ENCODE measurements at regions not wholly inside any gene's neighbourhood (a gene's known extent, or its start where the extent isn't known, plus 50 kb on each side); places are given as distances from the start of the nearest gene placed in this dataset.
A peak's percentile ranks its signal among the peaks of the same experiment; 100 is the strongest.

DNA sequence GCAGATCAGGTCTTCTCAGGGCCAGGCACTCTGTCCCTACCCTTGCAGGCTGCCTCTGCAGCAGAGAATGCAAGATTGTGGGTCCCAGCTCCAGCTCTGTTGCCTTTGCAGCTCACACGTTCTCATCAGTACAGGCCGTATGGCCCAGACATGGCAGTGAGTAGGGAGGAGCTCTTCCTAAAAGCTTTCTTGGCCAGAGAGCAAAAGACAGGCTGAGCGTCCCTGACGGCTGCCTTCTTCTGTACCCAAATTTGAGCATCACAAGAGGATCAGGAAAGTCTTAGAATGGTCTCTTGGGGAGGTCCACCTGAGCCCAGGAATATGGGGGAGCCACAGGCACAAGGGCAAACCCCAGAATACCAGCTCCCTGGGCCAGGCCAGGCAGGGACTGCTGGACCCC lies 266.3 kb upstream of the ZMIZ1 start:
- DNase-seq (ENCODE audit: low read depth) = no peak

DNA sequence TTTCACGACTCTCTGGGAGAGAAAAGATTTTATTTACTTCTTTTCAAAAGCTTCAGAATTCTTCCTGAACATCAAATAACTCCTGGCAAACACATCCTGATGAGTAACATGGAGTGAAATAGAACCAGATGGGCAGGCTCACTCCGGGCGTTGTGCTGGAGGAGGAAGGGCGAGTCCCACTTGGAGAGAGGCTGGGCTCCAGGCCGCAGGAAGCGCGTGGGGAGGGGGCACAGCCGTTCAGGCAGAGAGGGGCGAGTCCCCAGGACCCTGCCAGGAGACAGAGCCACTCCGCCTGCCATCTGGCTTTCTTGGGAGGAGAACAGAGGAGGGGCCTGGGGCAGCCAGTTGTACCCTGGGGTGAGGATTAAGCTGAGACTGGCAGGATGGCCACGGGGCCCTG lies 265.9 kb upstream of the ZMIZ1 start:
- DNase-seq (ENCODE audit: low read depth) = peak; percentile 42

GRCh38 chr10:78803710-78804109 lies 265.1 kb upstream of the ZMIZ1 start:
- DNase-seq (ENCODE audit: low read depth) = no peak

DNA sequence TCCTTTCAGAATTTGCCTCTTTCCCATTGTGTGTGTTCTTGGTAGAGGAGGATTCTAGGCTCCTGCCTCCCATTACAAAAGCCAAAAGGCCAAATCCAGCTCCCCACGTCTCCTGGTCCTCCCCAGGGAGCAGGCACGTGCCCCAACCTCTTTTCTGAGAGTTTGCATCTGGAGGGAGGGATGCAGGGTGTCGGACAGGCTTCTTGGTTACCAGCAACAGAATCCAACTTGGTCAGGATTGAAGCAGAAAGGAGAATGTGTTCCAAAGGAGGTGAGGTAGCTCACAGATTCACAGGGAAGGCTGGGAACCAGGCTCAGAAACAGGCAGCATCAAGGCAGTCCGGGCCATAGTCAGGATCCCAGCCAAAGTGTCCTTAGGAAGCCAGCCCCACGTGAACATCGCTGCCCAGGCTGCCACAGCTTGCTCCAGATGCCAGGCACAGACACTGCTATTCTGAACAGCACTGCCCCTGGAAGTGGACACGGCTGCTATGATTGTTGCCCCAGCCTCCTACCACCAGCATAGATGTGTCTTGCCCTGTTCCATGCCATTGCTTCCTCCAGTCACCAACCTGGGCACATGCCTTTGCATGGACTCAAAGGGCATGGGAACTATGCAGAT lies 264.2 kb upstream of the ZMIZ1 start:
- no peak for DNase-seq (ENCODE audit: low read depth)

GRCh38 chr10:78805176-78805575 lies 263.6 kb upstream of the ZMIZ1 start:
- DNase-seq (ENCODE audit: low read depth) = peak; percentile 98

DNA sequence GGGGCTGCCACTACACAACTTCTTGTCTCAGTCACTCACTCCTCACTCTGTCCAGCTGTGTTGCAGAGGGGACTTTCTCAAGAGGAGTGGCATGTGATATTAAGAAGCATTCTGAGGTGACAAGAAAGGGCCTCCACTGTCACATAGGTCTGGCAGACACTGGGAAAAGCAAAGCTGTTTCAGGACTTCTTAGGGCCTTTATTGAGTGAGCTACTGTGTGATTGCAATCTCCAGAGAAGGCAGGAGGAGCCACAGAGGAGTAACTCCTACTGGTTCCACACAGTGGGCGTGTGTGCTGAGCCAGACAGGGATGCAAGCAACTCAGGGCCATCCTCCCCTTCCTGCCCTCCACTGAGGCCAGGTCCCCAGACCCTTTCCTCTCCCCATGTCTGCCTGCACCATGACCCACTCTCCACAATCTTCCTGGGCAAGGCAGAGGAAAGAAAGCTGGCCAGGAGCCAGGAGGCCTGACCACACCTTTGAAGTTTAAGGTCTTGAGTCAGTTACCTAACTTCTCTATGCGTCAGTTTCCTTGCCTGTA lies 262.0 kb upstream of the ZMIZ1 start:
- DNase-seq (ENCODE audit: low read depth) = peak; percentile 27

GRCh38 chr10:78807504-78808203 lies 261.1 kb upstream of the ZMIZ1 start:
- no peak for DNase-seq (ENCODE audit: low read depth)

- no peak for DNase-seq (ENCODE audit: low read depth)
Measured at GRCh38 chr10:78808286-78808685, 260.5 kb upstream of the ZMIZ1 start.

- DNase-seq (ENCODE audit: low read depth) = no peak
Measured at GRCh38 chr10:78808736-78809367, 259.9 kb upstream of the ZMIZ1 start.

DNA sequence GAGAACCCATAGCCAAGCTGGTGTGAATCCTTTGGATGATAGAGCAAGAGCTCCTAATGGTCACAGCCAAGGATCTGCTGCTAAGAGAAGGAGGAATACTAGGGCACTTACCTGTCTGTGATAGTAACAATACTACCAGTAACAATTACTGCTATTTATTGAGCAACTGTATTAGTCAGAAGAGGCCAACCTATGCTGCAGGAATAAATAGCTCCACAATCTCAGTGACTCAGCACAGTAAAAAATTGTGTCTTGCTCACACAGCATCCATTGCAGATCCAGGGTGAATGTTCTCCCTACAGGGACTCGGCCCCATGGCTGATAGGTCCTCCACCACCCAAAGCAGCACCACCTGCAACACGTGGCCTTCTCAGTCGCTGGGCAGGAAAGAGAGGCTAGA lies 257.6 kb upstream of the ZMIZ1 start:
- DNase-seq (ENCODE audit: low read depth) = peak; percentile 25

GRCh38 chr10:78812571-78813318 lies 256.0 kb upstream of the ZMIZ1 start:
- no peak for DNase-seq (ENCODE audit: low read depth)

GRCh38 chr10:78813526-78813925 lies 255.2 kb upstream of the ZMIZ1 start:
- no peak for DNase-seq (ENCODE audit: low read depth)

DNA sequence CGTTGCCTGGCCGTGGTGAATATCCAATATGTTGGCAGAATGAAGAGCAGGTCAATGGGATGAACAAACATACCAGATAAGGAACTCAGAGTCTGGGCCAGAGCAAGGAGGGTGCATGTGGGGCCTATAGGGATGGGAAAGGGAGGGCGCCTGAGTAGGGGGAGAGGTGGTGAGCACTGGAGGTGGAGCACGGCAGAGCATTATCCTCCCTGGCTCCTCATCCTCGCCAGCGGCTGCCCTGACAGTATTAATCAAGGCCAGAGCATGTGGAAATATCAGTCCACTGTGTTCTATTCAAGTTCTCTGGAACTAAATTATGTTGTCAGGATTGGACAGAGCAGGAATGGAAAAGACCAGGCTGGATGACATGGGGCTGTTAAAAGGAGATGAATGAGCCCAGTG lies 254.8 kb upstream of the ZMIZ1 start:
- DNase-seq (ENCODE audit: low read depth) = no peak

DNA sequence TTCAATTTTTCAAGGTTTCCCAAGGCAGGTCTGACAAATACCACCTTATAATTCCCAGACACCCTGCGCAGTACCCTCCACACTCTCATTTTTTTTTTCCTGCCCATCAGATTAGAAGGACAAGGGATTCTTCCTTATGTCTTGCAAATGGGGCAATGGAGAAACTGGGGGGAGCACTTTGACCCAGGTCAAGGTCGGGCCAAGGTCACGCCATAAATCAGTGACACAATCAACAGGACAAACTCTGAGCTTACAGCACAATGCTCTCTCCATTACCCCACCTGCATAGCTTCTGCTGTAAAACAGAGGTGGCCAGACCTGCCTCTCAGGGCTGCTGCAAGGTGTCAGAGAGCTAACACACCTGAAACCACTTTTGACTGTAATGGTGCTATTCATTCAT lies 254.4 kb upstream of the ZMIZ1 start:
- DNase-seq (ENCODE audit: low read depth) = no peak

DNA sequence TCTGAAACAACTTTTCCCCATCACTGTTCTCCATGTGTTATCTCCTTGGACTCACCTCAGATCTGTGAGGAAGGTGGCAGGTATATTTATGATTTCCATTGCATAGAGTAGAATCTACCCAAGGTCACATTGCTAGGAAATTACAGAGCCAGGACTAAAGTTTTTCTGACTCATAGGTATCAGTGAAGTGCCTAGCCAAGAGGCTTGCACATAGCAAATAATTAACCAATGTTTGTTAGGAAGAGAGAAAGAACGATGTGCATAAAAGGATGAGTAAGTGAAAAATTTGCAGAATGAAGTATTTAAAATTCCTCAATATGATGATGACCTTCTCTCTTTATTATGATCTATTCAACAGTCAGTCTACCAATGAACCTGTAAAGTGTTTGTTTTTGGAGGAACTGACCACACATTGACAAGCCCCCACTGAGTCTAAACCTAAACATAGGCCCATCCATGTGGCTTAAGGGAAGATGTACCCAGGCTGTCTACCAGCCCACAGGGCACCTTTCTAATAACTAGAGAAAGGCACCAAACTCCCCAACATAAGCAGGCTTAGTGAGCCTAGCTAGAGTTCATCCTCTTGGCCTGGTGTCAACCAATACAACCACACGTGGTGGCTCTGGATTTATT lies 252.9 kb upstream of the ZMIZ1 start:
- no peak for DNase-seq (ENCODE audit: low read depth)

GRCh38 chr10:78817361-78817760 lies 251.4 kb upstream of the ZMIZ1 start:
- peak; percentile 51 for DNase-seq (ENCODE audit: low read depth)

GRCh38 chr10:78817804-78818203 lies 251.0 kb upstream of the ZMIZ1 start:
- DNase-seq (ENCODE audit: low read depth) = no peak

DNA sequence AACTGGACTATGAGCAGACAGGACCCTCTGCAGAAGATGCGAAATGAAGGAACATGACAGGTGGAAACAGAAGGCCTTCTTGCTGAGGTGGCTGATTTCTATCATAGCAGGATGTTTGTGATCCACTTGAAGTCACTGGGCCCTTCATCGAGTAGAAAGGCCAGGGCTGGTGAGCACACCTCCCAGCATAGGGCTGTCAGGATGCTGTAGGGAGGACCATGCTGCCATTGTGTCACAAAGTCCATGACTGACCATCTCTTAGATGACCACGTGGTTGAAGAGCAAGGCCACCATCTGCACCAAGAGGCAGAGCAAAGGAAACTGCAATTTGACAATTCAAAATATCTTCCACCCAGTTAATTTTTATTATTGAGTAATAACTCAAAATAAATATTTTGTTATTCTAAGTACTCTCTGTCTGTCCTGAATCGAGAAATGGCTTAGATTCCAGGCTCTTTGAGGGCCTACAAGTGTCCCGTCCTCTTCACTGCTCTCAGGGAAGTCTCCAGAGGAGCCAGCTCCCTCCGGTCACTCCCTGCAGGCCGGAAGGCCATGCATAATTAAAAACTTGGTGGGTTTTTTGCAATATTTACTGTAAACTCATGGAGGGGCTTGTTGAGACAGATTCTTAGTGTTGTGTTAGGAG lies 249.3 kb upstream of the ZMIZ1 start:
- DNase-seq (ENCODE audit: low read depth) = no peak

GRCh38 chr10:78820007-78820362 lies 248.8 kb upstream of the ZMIZ1 start:
- DNase-seq (ENCODE audit: low read depth) = no peak

GRCh38 chr10:78821052-78821451 lies 247.7 kb upstream of the ZMIZ1 start:
- no peak for DNase-seq (ENCODE audit: low read depth)

GRCh38 chr10:78828647-78829539 lies 239.9 kb upstream of the ZMIZ1 start:
- DNase-seq (ENCODE audit: low read depth) = no peak
